ENCODE measurements at regions not wholly inside any gene's neighbourhood (a gene's known extent, or its start where the extent isn't known, plus 50 kb on each side); places are given as distances from the start of the nearest gene placed in this dataset.
"Not testable (repeated sequence)": the region's sequence is repeated elsewhere in the genome, so short reads cannot be mapped to it uniquely, and the experiment has no call there.

- no peaks in the 10 kb centered on the region for H3K27me3 ChIP-seq (ENCODE audit: control insufficient read depth, insufficient read depth, low read length)
- H3K4me3 ChIP-seq (ENCODE audit: low read length): no peak overlapping the region
- no peak overlapping the region for H3K9ac ChIP-seq (ENCODE audit: low read length)
- H3K36me3 ChIP-seq (ENCODE audit: control insufficient read depth, insufficient read depth, low read length): no peaks in the 10 kb centered on the region
- no peaks in the 10 kb centered on the region for H3K9me3 ChIP-seq (ENCODE audit: control insufficient read depth, low read length)
- peaks cover 18% of the 10 kb centered on the region for H3K4me1 ChIP-seq (ENCODE audit: control insufficient read depth, insufficient read depth, low read length)
Measured at GRCh38 chr3:188007897-188008296, 146.1 kb upstream of the LPP start.

- Histone ChIP-seq H3K4me1 (ENCODE audit: control insufficient read depth, insufficient read depth, low read length) (peaks cover 12% of the 10 kb centered on the region), H3K36me3 (ENCODE audit: control insufficient read depth, insufficient read depth, low read length) (no peaks in the 10 kb centered on the region), H3K9me3 (ENCODE audit: control insufficient read depth, low read length) (no peaks in the 10 kb centered on the region), H3K27me3 (ENCODE audit: control insufficient read depth, insufficient read depth, low read length) (no peaks in the 10 kb centered on the region), H3K4me3 (ENCODE audit: low read length) (no peak overlapping the region), H3K9ac (ENCODE audit: low read length) (no peak overlapping the region)
Measured at GRCh38 chr3:188008582-188009213, 145.3 kb upstream of the LPP start.

- Histone ChIP-seq H3K4me3 (ENCODE audit: low read length) (no peak overlapping the region), H3K9ac (ENCODE audit: low read length) (no peak overlapping the region), H3K4me1 (ENCODE audit: control insufficient read depth, insufficient read depth, low read length) (no peaks in the 10 kb centered on the region), H3K36me3 (ENCODE audit: control insufficient read depth, insufficient read depth, low read length) (no peaks in the 10 kb centered on the region), H3K27me3 (ENCODE audit: control insufficient read depth, insufficient read depth, low read length) (no peaks in the 10 kb centered on the region), H3K9me3 (ENCODE audit: control insufficient read depth, low read length) (no peaks in the 10 kb centered on the region)
Measured at GRCh38 chr3:188010478-188010877, 143.5 kb upstream of the LPP start.

- peaks cover 7% of the 10 kb centered on the region for H3K4me1 ChIP-seq (ENCODE audit: control insufficient read depth, insufficient read depth, low read length)
- H3K4me3 ChIP-seq (ENCODE audit: low read length): no peak overlapping the region
- H3K27me3 ChIP-seq (ENCODE audit: control insufficient read depth, insufficient read depth, low read length): no peaks in the 10 kb centered on the region
- no peaks in the 10 kb centered on the region for H3K9me3 ChIP-seq (ENCODE audit: control insufficient read depth, low read length)
- H3K9ac ChIP-seq (ENCODE audit: low read length): no peak overlapping the region
- no peaks in the 10 kb centered on the region for H3K36me3 ChIP-seq (ENCODE audit: control insufficient read depth, insufficient read depth, low read length)
Measured at GRCh38 chr3:188019727-188020126, 134.2 kb upstream of the LPP start.

- Histone ChIP-seq H3K4me3 (ENCODE audit: low read length) (no peak overlapping the region), H3K9ac (ENCODE audit: low read length) (no peak overlapping the region), H3K36me3 (ENCODE audit: control insufficient read depth, insufficient read depth, low read length) (no peaks in the 10 kb centered on the region), H3K27me3 (ENCODE audit: control insufficient read depth, insufficient read depth, low read length) (no peaks in the 10 kb centered on the region), H3K9me3 (ENCODE audit: control insufficient read depth, low read length) (no peaks in the 10 kb centered on the region), H3K4me1 (ENCODE audit: control insufficient read depth, insufficient read depth, low read length) (peaks cover 13% of the 10 kb centered on the region)
Measured at GRCh38 chr3:188021041-188021440, 132.9 kb upstream of the LPP start.

- Histone ChIP-seq H3K4me1 (ENCODE audit: control insufficient read depth, insufficient read depth, low read length) (peaks cover 15% of the 10 kb centered on the region), H3K27me3 (ENCODE audit: control insufficient read depth, insufficient read depth, low read length) (no peaks in the 10 kb centered on the region), H3K9me3 (ENCODE audit: control insufficient read depth, low read length) (no peaks in the 10 kb centered on the region), H3K4me3 (ENCODE audit: low read length) (no peak overlapping the region), H3K9ac (ENCODE audit: low read length) (no peak overlapping the region), H3K36me3 (ENCODE audit: control insufficient read depth, insufficient read depth, low read length) (no peaks in the 10 kb centered on the region)
Measured at GRCh38 chr3:188021502-188022040, 132.4 kb upstream of the LPP start.

GRCh38 chr3:188022902-188023301, 131.1 kb upstream of the LPP start:
- not testable (repeated sequence) for H3K4me3 ChIP-seq (ENCODE audit: low read length); H3K9me3 ChIP-seq (ENCODE audit: control insufficient read depth, low read length)

GRCh38 chr3:188025555-188025954, 128.4 kb upstream of the LPP start:
- Histone ChIP-seq H3K9me3 (ENCODE audit: control insufficient read depth, low read length) (no peaks in the 10 kb centered on the region), H3K9ac (ENCODE audit: low read length) (no peak overlapping the region), H3K4me3 (ENCODE audit: low read length) (no peak overlapping the region), H3K36me3 (ENCODE audit: control insufficient read depth, insufficient read depth, low read length) (no peaks in the 10 kb centered on the region), H3K27me3 (ENCODE audit: control insufficient read depth, insufficient read depth, low read length) (no peaks in the 10 kb centered on the region), H3K4me1 (ENCODE audit: control insufficient read depth, insufficient read depth, low read length) (peaks cover 15% of the 10 kb centered on the region)

More at GRCh38 chr3:188022902-188023301, 131.1 kb upstream of the LPP start:
- H3K36me3 ChIP-seq (ENCODE audit: control insufficient read depth, insufficient read depth, low read length); H3K27me3 ChIP-seq (ENCODE audit: control insufficient read depth, insufficient read depth, low read length); H3K9ac ChIP-seq (ENCODE audit: low read length): not testable (repeated sequence)
- peaks cover 15% of the 10 kb centered on the region for H3K4me1 ChIP-seq (ENCODE audit: control insufficient read depth, insufficient read depth, low read length)

- Histone ChIP-seq H3K4me3 (ENCODE audit: low read length) (no peak overlapping the region), H3K9ac (ENCODE audit: low read length) (no peak overlapping the region), H3K36me3 (ENCODE audit: control insufficient read depth, insufficient read depth, low read length) (no peaks in the 10 kb centered on the region)
Measured at GRCh38 chr3:188026191-188026968, 127.6 kb upstream of the LPP start.

GRCh38 chr3:188031121-188031520, 122.8 kb upstream of the LPP start:
- Histone ChIP-seq H3K9me3 (ENCODE audit: control insufficient read depth, low read length) (no peaks in the 10 kb centered on the region), H3K4me1 (ENCODE audit: control insufficient read depth, insufficient read depth, low read length) (peaks cover 1% of the 10 kb centered on the region), H3K4me3 (ENCODE audit: low read length) (no peak overlapping the region), H3K9ac (ENCODE audit: low read length) (no peak overlapping the region), H3K36me3 (ENCODE audit: control insufficient read depth, insufficient read depth, low read length) (no peaks in the 10 kb centered on the region), H3K27me3 (ENCODE audit: control insufficient read depth, insufficient read depth, low read length) (no peaks in the 10 kb centered on the region)

More at GRCh38 chr3:188026191-188026968, 127.6 kb upstream of the LPP start:
- Histone ChIP-seq H3K4me1 (ENCODE audit: control insufficient read depth, insufficient read depth, low read length) (peaks cover 13% of the 10 kb centered on the region), H3K27me3 (ENCODE audit: control insufficient read depth, insufficient read depth, low read length) (no peaks in the 10 kb centered on the region), H3K9me3 (ENCODE audit: control insufficient read depth, low read length) (no peaks in the 10 kb centered on the region)

- Histone ChIP-seq H3K9me3 (ENCODE audit: control insufficient read depth, low read length) (no peaks in the 10 kb centered on the region), H3K36me3 (ENCODE audit: control insufficient read depth, insufficient read depth, low read length) (no peaks in the 10 kb centered on the region), H3K4me1 (ENCODE audit: control insufficient read depth, insufficient read depth, low read length) (peaks cover 16% of the 10 kb centered on the region), H3K4me3 (ENCODE audit: low read length) (no peak overlapping the region), H3K27me3 (ENCODE audit: control insufficient read depth, insufficient read depth, low read length) (no peaks in the 10 kb centered on the region), H3K9ac (ENCODE audit: low read length) (no peak overlapping the region)
Measured at GRCh38 chr3:188034989-188035388, 119.0 kb upstream of the LPP start.

- Histone ChIP-seq H3K4me3 (ENCODE audit: low read length) (no peak overlapping the region), H3K4me1 (ENCODE audit: control insufficient read depth, insufficient read depth, low read length) (peaks cover 16% of the 10 kb centered on the region), H3K27me3 (ENCODE audit: control insufficient read depth, insufficient read depth, low read length) (no peaks in the 10 kb centered on the region), H3K9ac (ENCODE audit: low read length) (no peak overlapping the region), H3K9me3 (ENCODE audit: control insufficient read depth, low read length) (no peaks in the 10 kb centered on the region), H3K36me3 (ENCODE audit: control insufficient read depth, insufficient read depth, low read length) (no peaks in the 10 kb centered on the region)
Measured at GRCh38 chr3:188036375-188037194, 117.4 kb upstream of the LPP start.

All from mucosa of stomach (tissue), 1 donor.